Pons (tissue), 1 donor: ENCODE measurements at regions not wholly inside any gene's neighbourhood (a gene's known extent, or its start where the extent isn't known, plus 50 kb on each side); places are given as distances from the start of the nearest gene placed in this dataset.

Experiments
- DNase-seq: peaks from one replicate; pipeline ENCODE4 v3.0.0-alpha.2; 2016; ENCODE audit warnings: low spot score

DNA sequence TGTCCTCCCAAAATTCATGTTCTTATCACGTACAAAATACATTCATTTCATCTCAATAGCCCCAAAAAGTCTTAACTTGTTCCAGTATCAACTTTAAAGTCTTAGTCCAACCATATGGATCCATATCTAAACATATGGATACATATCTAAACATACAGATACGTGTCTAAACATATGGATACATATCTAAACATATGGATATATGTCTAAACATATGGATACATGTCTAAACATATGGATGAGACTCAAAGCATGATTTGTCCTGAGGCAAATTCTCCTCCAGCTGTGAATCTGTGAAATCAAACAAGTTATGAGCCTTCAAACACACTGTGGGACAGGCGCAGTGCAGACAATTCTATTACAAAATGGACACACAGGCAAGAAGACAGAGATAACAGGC is 709.0 kb downstream of the TBC1D22A start:
- no peak for DNase-seq

DNA sequence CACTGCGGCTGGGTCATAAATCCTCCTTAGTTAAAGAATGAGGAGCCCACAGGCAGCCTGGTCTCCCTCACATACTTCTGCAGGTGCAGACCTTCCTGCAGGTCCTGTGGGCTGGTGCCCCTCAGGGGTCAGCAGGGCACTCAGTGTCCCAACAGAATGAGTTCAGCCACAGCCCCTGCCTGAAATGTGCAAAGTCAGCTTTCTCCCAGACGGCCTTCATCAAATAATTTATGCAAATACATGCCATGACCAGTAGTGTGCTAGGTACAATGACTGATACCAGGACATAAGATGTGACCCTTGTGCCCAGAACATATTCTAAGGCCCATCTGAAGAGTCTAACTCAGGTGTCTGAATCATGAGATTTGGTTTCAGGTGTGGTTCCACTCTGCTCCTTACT is 703.4 kb downstream of the TBC1D22A start:
- DNase-seq = no peak

DNA sequence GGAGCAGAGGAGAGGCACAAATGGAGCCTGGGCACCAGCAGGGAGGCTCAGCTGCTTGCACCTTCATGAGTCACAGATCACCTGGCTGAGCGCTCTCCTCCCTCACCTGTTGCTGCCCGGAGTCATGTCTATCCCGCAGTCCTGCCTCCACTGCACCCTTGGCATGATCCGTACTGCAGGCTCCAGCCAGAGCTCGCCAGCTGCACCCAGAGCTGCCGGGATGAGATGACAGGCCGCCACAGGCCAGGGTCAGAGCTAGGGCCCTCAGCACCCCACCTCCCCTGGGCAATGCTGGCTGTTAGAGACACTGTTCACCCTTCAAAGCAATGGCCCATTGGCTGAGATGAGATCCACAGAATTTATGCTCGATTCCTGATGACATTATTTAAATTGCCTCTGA is 702.8 kb downstream of the TBC1D22A start:
- DNase-seq = no peak

DNA sequence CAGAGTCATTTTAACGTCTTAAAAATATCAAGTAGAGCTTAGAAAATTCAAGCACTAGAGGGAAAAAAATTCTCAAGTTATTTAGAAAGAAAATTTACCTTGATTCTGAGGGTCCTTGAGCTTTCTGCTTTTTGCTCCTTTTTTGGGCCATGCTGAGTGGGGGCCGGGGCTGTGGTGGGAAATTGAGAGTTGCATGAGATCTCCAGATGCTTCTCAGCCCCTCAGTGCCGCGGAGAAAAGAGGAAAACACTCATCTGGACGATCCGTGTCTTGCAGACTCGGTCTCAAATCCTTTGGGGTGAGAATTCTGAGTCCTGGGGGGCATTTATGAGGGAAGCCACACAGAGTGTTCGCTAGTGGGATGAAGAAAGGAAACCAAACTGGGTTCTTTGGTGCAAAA is 700.8 kb downstream of the TBC1D22A start:
- no peak for DNase-seq

DNA sequence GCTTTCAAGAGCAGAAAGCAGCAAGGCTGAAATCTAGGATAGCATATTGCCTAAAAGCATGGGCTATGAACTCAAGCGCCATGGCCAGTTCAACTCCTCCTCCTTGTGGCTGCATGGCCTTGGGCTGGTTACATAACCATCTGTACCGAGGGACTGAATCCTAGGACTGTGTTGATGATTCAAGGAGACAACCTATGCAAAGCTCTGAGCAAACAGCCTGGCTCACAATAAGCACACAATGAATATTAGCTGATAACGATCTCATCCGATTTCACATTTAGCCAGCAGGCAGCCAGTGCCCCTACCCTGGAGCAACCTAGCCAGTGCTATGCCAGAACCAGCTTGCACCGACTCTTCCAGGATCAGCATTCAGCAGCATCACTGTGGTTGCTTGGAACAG is 698.4 kb downstream of the TBC1D22A start:
- DNase-seq = no peak

DNA sequence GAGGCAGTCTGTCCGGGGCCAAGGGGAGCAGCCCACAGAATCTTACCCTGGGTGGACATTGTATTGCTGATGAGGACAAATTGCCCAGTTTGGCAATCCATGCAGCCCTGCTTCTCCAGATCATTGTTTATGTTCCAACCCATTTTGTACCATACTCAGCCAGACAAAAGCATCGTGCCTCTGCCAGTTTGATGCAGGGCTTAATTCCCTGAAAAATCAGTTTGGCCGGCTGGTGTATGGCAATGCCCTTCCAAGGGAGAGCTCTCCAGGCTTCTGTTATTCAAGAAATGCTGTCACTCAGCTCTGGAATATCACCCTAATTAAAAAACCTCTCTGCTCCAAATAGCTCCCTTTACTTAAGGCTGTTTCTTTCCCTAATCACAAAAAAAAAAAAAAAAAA is 697.7 kb downstream of the TBC1D22A start:
- no peak for DNase-seq

DNA sequence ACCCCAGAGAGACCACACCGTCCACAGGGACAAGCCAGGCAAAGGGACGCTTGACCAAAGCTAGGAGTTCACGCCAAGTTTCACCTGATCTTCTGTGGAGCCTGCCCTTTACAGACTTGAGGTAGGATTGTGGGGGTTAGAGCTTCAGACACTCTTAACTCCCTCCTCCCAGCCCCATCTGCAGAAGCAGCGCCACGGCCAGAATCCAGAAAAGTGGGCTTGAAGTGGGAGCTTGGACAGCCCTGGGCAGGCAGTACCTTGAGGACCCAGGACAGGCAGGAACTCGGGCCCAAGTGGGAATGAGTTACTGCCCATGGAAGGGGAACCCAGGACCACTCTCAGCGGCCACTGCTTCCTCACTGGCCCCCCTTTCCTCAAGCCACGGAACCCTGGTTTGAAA is 695.9 kb downstream of the TBC1D22A start:
- DNase-seq = no peak

DNA sequence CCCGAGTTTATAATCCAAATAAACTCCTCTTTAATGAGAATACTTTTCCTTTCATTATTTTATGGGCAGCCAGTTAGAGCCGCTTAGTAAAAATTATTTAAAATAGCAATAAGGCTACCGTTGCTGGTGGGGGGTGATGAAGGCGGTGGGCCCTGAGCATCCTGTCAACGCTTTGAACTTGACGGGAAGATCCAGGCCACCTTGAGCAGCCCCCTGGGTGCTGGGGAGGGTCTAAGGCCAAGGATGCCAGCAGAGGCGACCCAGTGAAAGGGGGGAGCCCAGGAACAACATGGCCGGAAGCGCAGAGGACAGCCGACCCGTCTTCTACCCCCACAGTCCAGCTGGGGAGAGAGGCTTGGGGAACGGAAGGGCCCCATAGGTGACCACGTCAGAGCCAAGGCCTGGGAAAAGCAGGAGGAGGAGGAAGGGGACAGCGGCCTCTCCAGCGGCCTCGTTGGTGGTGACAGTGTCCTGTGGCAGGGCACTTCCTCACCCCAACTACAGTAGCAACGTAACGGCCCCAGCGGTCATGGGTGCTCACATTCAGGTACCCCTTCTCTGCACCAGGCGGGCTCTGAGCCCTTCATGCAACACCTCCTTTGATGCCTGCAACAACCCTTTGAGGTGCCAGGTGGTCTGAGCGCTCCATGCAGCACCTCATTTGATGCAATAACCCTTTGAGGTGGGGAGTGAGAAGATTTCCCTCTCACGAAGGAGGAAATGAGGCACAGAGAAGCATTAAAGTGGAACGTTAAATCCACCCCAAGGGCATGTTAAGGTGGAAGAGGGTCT is 695.3 kb downstream of the TBC1D22A start:
- no peak for DNase-seq

DNA sequence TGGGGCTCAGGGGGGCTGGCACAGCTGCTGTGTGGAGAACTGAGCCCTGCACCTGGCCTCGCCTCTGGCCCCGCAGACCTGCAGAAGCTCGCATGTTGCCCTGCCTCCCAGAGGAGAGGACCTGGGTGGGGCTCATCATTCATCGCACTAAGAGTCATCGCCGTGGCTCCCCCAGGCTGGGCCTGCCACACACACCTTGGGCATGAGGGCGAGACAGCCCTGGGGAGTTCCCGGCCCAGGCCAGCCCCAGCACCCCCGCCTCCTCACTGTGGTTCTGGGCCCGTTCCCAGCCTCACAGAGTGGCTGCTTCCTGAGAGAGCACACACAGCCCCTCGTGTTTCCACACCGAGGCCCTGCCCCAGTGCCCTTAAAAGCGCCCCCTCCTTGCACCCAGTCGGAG is 694.6 kb downstream of the TBC1D22A start:
- DNase-seq = no peak

DNA sequence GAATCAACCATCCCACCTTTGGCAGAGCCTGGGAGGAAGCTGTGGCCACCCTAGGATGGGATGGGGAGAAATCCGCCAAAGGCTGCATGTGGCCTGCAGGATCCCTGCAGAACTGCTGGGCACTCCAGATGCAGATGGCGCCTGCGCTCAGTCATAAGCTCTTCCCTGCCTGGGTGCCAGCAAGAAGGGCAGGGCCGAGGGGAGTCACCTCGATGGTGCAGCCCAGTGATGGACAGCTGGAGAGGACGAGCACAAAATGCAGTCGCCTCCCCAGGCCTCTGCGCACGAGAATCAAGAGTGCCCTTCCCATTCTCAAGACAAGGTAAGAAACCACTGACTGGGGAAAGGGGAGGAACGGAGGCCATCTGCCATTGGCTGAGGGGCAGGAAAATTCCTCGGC is 693.6 kb downstream of the TBC1D22A start:
- DNase-seq = no peak

DNA sequence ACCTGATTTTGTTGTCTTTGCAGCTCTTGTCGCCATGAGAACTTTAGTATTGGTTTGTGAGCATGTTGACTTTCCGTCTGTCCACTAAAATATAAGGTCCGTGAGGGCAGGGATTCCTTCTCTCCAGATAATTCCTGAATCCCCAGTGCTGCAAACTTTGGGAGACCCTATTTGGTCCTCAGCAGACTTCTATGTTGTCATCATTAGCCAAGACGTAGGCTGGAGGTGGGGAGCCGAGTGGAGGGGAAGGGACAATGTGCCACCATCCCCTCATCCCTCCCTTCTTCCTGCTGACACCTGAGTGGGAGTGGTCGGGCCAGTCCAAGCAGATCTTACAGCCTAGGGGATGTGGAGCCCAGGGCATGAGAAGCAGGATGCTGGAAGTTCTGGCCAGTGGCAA is 690.6 kb downstream of the TBC1D22A start:
- DNase-seq = no peak

DNA sequence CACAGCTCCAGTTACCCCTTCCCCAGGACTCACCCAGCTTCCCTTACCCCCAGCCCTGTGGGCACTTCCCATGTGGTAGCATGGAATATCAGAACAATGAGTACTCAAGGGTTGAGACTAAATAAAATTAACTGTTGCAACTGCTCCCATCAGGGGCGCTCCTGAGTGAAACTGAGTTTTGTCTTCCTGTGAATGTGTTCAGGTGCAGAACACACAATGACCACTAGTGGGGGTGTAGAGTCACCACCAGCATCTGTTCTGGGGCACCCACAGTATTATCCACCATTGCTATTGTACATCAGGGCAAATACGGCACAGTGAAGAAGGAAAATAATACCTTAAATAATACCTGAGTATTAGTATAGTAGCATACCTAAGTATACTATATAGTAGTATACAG is 689.7 kb downstream of the TBC1D22A start:
- no peak for DNase-seq

DNA sequence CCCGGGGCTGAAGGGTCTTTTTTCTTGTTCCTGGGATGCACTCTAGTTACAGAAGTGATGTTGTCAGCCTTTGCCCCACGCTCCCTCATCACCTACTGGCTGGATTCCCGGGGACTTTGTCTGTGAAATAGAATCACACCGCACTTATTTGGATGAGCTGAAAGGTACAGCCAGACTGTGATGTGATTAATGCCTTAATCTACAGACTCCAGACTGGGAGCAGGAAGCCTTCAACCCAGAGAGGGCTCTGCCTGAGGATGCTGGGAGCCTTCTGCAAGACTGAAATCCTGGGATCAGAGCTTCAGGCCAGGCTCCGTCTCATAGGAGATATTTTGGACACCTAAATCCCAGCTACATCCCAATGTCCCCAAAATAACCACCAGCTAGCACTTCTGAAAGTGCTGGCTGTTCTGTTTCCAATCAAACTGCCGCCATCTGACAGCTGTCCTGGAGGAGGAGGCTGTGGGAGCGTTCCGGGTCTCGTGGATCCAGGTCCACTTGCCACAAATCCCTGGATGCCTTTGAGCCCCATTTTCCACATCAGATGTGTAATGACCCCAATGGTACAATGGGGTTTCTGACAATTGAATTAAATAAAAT is 688.5 kb downstream of the TBC1D22A start:
- no peak for DNase-seq

DNA sequence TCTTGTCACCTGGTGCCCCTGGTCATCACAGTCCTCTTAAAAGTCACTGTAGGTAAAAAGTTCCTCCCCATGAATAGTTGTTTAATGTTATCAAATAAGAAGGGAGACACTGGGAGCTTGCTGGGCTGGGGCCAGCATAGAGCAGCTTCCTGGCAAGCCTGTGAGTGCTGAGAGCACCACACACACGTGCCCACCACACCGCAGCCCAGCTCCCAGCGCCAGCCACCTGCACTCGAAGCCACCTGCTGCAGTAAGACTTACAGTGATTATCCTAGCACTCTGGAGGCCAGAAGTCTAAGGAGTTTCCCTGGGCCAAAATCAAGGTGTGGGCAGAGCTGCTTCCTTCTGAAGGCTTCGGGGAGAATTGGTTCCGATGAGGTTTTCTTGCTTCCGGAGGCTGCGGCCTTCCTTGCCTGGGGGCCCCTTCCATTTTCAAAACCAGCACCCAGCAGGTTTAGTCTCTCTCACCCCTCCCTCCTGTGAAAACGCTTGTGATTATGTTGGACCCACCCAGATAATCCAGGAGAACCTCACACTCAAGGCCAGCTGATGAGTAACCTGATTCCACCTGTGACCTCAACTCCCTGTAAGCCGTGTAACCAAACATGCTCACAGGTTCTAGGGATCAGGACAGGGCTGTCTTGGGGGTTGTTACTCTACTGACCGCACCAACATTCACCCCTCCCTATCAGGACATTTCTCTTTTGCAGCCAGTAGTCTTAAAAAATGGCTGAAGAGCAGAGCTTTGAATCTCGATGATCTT is 687.2 kb downstream of the TBC1D22A start:
- DNase-seq = no peak

DNA sequence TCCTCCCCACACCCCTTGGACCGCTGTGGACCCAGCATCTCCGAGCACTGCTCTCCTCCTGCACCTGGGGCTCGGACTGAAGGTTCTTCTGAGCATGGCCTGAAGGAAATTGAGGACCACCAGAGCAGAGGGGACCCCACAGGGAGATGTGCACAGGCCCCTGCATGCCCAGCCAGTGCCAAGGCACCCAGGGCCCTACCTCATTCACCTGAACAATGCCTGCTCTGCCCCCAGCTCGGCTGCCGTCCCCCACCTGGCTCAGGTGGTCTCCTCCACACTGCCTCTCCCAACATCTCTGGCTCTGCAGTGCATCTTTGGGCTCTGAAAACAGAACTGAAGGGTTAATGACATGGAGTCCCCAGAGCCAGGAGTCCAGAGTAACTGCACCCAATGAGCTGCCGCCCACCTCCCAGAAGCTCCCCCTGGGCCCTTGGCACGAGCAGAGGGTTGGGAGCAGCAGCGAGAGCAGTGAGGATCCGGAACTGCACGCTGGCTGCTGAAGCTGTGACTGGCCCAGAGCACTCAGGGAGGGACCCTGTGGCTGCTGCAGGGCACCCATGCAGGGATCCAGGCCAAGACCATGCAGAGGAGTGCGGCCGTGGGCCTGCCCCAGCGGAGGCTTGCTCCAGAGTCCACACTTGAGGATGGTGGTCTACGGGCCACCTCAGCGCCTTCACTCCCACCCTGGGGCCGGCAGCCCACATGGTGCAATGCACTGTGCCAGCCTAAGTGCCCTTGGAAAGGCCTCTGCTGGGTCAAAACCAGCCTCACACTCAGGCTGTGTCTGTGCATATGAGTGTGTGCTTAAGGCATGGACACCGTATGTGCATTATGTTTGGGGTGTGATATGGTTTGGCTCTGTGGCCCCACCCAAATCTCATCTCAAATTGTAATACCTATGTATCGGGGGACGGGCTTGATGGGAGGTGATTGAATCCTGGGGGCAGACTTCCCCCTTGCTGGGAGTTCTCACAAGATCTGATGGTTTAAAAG is 686.1 kb downstream of the TBC1D22A start:
- no peak for DNase-seq

DNA sequence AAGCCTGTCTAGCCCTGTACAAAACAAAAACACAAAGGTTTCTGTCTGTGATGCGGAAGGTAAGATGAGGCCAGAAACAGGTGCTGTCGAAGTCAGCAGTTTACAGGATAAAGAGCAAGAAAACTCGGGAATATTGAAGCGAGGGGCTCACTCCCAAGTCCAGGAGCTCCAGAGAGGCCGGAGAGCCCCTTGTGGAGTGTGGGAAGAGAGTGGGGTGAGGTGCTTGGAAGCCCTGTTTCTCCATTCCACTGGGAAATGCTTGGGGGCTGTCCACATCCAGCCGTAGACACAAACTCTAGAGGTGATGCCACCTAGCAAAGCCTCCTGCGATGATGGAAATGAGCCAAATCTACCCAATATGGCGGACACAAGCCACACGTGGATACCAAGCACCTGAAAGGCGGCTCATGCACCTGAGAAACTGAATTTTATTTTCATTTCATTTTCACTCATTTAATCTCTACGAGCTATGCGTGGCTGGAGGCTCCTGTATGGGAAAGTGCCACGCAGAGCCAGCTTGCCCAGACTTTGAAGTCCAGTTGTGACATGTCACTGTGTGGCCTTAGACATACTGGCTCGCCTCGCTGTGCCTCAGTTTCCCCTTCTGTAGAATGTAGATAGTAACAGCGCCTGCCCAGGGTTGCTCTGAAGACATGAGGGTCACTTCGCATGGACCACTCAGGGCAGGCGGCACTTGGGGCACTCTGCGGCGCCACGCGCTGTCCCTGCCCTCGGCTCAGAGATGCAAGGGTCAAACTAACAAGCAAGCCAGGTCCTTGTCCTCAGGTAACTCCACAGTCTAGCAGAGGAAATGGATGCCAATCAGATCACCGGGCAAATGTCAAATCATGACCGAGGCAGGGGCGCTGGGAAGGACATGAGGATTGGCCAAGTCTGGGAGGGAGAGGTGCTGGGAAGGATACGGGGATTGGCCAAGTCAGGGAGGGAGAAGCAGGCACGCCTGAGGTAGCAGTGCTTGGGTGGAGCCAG is 684.7 kb downstream of the TBC1D22A start:
- DNase-seq = no peak

DNA sequence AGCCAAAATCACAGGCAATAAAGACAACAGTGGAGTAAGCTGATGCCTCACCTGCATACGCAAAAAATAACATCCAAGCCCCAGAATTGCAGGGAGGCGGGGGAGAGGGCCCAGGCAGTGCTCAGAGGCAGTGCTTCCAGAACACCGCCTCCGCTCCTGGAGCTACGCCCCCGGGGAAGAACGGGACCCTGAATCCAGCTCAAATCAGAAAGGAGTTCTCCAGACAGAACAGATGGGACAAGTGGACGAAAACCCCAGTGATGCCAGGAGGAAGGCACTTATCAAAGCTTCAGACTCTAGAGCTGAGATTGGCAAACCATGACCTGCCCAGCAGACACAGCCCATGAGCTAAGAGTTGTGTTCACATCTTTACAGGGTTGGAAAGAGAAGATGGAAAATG is 683.9 kb downstream of the TBC1D22A start:
- DNase-seq = no peak

DNA sequence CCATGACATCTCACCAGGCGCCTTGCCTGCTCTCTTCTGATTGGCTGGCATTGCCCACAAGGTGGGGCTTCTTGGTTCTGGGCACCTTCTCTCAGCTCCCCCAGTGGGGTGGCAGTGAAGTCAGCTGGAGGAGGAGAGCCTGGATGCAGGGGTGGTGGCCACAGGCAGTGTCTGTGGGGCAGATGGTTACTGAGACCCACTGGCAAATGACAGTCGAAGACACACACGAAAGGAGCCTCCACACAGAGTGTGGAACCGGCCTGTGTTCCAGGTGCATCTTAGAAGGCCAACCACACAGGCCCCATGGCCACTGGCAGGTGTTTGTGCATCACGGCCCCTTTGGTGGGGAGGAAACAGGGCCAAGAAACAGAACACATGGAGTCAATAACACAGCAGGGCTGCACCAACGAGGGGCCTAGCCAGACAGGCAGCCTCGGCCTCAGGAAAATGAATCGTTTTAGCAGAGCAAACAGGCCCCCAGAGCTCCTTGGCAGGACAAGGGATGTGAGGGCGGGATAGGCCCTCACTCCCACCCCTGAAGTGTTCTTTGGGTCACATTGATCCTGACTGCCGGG is 683.4 kb downstream of the TBC1D22A start:
- no peak for DNase-seq

DNA sequence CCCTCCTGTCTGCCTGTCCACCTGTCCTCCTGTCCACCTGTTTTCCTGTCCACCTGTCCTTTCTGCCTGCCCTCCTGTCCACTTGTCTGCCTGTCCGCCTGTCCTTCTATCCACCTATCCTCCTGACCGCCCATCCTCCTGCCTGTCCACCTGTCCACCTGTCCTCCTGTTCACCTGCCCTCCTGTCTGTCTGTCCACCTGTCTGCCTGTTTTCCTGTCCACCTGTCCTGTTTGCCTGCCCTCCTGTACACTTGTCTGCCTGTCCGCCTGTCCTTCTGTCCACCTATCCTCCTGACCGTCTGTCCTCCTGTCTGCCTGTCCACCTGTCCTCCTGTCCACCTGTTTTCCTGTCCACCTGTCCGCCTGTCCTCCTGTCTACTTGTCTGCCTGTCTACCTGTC is 682.8 kb downstream of the TBC1D22A start:
- DNase-seq = no peak

DNA sequence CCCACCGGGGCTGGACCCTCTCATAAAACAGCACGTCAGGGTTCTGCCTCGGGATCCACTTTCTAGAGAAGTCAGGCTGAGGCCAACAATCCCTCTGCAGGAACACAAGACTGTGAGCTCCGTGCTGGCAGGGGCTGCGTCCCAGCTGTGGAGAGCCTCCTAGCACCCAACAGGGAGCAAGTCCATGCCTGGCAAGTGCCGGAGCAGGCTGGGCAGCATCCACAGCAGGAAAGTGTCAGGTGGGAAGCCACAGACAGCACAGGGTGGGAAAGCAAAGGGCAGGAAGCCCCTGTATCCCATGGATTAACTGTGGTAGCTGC is 682.3 kb downstream of the TBC1D22A start:
- no peak for DNase-seq
